SH-SY5Y (cell line): ENCODE measurements at regions not wholly inside any gene's neighbourhood (a gene's known extent, or its start where the extent isn't known, plus 50 kb on each side); places are given as distances from the start of the nearest gene placed in this dataset.

ENCODE experiments used
- GATA2 ChIP-seq: IDR thresholded peaks from 2 replicates; pipeline ENCODE4 v1.6.1; 2011; ENCODE audit warnings: mild to moderate bottlenecking, low read depth, low read length
- GATA3 ChIP-seq: IDR thresholded peaks from 2 replicates; pipeline ENCODE4 v1.6.1; 2011; ENCODE audit warnings: low read depth, mild to moderate bottlenecking, low read length, moderate library complexity

DNA sequence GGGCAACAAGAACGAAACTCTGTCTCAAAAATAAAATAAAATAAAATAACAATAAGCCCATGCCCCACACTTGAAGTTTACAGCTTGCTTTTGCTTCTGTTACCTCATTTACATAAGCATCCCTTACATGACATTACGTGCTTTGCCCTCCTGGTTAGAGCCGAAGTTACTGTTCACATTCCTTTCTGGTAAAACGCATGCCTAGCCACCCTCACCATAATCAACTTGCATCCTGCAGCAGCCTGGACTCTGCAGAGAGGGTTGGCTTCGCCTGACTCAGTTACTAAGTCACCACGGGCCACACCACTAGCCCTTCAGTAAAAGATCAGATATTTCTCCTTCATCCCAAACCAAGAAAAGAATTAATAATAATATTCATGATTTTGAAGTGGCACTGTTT, 736.0 kb upstream of the AUTS2 start:
- TF ChIP-seq GATA2: no peak
- TF ChIP-seq GATA3: no peak
